Keratinocyte (primary cell): ENCODE measurements at regions not wholly inside any gene's neighbourhood (a gene's known extent, or its start where the extent isn't known, plus 50 kb on each side); places are given as distances from the start of the nearest gene placed in this dataset.

Experiments used
- EZH2 ChIP-seq: IDR thresholded peaks from one replicate; pipeline ENCODE4 v1.6.1; 2012; ENCODE audit warnings: inconsistent platforms, mild to moderate bottlenecking, low read length, moderate library complexity
- TF ChIP-seq, protein P1 (sequence below), 3 experiments: IDR thresholded peaks in 1 of 3; conservative IDR thresholded peaks in 1 of 3; optimal IDR thresholded peaks in 1 of 3; 2 replicates in 2 of 3; 3 replicates in 1 of 3; pipeline versions ENCODE3 to v1.5.1; 2011; ENCODE audit warnings: low read length in 3 of 3, mild to moderate bottlenecking in 3 of 3, moderate library complexity in 2 of 3, control low read depth in 1 of 3, inconsistent platforms in 1 of 3; ENCODE audit not compliant: insufficient read depth in 2 of 3; ENCODE audit errors: extremely low read depth in 1 of 3

DNA sequence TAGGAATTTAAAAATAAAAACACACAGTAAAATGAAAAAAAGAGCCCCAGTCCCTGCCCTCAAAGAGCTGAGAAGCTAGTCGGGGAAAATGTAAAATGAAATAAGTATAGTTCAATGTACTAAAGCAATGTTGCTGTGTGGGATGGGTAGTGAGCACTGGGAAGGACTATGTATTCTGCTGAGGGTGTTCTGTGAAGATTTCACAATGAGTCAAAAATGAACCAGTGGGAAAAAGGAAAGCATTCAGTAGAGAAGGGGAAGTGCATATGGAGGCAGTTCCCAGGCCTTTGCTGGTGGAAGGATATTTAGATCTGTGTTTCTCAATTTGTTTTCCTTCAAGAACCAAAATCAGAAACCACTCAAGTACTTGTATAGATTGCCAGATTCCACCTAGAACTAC, 1094.7 kb upstream of the KLHL29 start:
- TF ChIP-seq, protein P1, sequence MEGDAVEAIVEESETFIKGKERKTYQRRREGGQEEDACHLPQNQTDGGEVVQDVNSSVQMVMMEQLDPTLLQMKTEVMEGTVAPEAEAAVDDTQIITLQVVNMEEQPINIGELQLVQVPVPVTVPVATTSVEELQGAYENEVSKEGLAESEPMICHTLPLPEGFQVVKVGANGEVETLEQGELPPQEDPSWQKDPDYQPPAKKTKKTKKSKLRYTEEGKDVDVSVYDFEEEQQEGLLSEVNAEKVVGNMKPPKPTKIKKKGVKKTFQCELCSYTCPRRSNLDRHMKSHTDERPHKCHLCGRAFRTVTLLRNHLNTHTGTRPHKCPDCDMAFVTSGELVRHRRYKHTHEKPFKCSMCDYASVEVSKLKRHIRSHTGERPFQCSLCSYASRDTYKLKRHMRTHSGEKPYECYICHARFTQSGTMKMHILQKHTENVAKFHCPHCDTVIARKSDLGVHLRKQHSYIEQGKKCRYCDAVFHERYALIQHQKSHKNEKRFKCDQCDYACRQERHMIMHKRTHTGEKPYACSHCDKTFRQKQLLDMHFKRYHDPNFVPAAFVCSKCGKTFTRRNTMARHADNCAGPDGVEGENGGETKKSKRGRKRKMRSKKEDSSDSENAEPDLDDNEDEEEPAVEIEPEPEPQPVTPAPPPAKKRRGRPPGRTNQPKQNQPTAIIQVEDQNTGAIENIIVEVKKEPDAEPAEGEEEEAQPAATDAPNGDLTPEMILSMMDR (optimal IDR thresholded peaks at IDR 0.05 in 1 of 3, IDR thresholded peaks at IDR 0.05 in 1 of 3, conservative IDR thresholded peaks at IDR 0.05 in 1 of 3; ENCODE audit: extremely low read depth in 1 of 3, insufficient read depth in 2 of 3, low read length in 3 of 3): no peak
- no peak for TF ChIP-seq EZH2
